HG03442 (cell line): ENCODE measurements at regions not wholly inside any gene's neighbourhood (a gene's known extent, or its start where the extent isn't known, plus 50 kb on each side); places are given as distances from the start of the nearest gene placed in this dataset.

ENCODE experiments used
- ATAC-seq: cut with Tn5 transposase; IDR thresholded peaks from one replicate; pipeline ENCODE4 v1.9.1; 2021; ENCODE audit warnings: mild to moderate bottlenecking, moderate library complexity; ENCODE audit not compliant: unreplicated experiment

DNA sequence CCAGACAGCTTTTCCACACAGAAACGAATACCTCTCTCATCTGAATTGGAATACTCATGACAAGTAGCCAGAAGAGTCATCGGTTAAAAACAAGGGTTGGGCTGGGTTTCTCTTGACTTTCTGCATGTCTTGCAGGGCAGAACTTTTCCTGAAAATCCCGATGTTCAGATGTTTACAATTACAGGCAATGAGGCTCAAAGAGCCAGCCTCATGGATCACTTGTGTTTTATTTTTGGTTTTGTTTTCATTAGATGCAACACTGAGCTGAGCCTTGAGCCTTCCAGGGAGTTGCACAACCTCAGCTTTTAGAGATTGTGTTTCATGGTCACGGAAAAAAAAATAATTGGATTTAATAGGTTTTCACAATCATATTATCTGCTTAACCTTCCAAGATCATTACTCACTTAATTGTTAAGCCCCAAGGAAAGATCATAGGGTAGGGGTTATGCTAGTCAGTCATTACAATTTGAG, 288.1 kb upstream of the PRDM1 start:
- no peak for ATAC-seq

DNA sequence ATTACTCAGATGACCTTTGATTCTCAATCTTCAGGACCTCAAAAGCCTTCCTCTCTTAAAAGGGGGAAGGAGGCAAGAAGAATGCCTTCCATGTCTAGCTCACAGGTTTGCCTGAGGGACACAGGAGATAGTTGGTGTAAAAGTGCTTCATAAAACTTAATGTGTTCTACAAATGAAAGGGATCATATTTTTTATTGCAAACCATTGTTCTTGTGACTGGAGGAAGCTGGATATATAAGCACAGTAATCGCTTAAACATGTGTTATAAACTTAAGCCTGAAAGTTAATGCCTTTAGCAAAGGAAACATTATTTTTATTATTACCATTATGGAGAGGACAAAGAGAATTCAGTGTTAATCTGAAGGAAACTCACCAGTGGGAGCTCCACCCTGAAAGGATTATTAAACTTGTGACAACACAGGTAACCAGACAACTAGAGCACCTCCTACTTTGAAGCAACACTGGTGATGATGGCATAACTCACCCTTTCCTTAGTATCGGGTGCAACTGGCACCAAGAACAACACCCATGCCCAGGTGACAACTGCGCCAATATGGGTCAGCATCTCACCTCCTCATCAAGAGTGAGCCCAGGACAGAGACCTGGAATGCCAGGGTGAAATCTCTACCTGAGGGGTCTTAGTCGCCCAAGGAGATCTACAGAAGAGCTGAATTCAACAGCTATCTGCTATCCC, 288.7 kb upstream of the PRDM1 start:
- no peak for ATAC-seq

DNA sequence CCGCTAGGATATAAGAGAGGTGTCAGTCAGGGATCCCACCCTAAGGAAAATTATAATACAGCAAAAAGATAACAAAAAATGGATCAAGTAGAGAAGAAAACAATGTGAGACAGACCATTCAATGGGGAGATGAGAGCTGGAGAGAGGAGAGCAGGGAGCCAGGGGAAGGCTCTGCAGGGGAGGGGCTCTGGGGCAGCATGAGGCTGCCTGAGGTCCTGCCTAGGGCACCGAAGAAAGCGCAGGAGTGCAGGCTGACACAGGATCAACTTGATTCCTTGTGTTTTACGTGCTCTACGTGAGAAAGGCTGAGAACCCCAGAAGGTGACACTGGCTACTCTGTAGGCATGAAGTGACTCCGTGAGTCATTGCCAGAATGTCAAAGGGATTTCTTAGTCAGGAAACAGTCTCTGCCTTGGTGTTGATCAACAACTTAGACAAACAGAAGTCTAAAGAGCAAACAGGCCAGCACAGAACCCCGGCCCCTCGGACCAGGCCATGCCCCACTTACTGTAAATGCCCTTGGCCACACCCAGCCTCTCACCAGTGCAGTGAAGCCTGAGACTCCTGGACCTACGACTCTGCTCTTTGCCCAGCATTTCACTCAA, 290.1 kb upstream of the PRDM1 start:
- no peak for ATAC-seq

DNA sequence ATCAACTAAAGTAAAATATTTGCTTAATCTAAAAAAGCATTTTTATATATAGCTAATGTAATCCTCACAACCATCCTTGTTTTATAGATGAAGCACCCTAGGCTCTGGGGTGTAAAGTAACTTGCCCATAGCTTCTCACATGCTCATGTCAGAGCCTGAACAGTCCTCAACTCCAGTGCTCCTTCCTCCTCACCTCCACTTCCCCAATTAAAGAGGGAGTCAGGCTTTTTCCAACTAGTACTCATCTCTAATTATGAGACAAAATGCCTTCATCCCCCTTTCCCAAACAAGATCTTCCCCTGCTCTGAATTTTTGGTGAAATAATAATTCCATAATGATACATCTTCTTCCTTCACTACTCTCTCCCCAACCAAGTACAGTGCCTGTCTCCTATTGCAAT, 290.8 kb upstream of the PRDM1 start:
- ATAC-seq: no peak

DNA sequence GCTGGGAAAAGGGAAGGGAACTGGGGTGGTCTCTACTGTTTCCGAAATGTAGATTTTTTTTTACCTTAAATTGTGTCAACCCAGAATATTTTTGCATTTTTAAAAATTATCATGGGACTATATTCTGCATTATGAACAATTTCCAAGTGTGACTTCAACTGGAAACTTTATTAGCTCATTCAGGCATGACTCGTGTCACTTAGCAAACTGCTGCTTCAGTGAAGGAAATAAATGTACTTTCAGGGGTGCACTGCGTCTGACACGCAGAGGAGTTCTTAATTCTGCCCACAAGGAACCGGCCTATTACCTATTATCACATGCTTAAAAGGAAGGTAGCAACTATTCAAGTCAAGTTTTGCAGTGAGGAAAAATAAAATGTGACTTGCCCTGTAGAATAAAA, 291.3 kb upstream of the PRDM1 start:
- ATAC-seq: no peak

DNA sequence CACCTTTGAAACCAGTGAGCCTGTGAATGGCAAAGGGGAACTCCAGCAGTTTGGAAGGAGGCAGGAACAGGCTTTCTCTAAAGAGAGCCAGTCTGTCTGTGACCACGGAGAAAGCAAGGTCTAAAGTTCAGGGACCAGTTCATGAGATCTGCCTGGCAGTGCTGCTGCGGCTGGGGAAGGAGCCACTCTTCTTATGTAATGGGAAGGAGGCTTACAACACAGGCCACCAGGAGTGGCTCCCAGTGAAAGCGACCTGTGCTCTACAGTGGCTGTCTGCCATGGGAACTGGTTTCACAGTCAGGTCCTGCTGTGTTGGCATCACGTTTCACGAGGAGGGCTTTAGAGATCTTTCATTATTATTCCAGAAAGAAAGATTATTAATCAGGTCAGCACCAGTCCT, 291.9 kb upstream of the PRDM1 start:
- no peak for ATAC-seq

DNA sequence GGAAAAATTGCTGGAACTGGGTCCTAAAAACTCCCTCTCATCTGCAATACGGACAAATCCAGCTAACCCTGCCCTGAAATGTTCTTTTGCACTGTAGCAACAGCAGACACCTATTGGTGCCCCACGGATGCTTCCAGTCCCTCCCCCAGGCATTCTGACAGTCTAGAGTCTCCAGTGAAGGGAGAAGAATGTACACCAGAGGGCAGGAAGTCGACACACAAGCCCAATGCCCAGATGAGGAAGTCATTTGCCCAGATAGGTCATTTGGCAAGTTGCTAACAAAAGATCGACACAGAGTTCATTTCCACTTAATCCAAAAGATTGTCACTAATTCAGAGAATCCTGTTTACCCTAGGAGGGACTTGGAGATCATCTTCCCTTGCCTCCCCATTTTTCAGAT, 293.0 kb upstream of the PRDM1 start:
- no peak for ATAC-seq

DNA sequence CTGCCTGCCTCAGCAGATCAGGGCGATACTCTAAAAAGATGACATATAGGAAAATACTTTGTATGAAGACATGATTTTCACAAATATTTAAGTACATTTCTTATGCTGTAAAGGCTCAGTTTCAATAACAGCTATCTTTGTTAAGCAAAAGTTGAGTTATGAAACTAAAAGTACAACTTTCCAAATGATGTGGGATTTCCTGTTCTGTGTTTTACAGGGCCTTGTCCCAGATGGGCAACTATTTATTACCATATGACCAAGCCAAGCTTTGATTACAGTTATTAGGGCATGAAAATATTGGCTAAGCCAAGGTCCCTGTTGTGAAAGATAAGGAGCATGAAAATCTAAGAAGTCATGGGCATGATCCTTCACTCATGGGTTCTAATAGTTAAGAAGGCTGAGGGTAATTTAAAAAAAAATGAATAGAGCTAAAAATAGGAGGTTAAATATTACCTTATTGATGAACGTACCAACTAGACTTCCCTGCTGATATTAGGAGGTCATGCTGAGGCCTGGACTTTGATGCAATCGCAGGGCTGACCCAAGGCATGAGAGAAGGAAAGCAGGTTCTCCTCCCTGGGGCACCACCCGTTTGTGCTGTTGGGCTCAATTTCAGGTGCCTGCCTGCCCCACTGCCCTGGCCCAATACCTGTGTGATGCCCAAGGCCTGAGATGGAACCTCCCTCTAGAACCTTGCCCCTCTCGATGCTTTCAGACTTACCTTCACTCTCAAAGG, 294.4 kb upstream of the PRDM1 start:
- peak; percentile 44 for ATAC-seq

DNA sequence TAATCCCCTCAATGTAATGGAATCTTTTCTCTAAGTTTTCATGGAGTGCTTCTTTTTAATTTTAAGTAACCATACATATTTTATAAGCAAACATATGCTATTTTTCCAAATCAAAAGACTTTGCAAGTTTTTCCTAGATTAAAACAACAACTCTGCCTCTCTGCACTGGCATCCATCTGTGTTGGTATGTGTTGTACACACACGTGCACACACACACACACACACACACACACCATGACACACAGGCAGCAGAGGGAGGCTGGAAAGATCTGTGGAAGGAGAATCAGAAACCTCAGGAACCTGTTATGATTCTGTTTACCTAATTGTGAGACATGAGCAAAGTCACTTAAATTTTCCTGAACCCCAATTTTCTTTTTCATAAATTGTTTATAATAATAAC, 295.0 kb upstream of the PRDM1 start:
- no peak for ATAC-seq

DNA sequence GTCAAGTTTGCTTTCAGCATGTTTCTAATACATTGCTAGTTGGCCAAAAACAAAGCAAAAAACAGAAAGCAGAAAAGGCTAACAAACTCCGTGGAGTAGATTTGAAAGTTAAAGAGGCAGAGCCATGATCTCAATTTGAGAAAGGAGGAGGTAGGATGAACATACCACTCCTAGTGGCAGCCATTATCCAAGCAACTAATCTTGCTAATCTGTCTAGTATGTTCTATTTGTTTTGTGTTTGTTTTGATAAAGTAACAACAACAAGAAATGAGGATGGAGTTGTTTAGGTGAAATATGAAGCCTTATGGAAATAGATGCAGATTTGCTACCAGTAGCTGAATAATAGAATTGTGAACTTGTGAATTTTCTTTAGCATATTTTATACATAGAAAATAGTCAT, 295.5 kb upstream of the PRDM1 start:
- ATAC-seq: no peak

DNA sequence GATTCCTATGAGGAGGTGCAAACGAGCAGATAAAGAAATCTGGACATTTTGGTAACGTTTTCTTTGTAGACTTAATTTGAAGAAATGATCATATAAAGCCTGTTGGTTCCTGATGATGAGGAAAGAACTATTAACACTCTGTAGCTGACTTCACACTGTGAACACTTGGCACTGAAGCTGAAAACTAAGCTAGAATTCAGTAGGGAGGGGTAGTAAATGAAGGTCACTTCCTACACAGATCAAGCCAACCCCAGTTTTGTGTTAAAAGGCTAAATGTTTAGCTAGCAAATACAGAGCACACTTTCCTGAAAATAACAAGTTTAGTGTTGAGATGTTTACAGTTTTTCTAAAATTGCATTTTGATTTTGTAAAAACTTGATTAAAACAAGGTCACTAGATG, 296.2 kb upstream of the PRDM1 start:
- no peak for ATAC-seq

DNA sequence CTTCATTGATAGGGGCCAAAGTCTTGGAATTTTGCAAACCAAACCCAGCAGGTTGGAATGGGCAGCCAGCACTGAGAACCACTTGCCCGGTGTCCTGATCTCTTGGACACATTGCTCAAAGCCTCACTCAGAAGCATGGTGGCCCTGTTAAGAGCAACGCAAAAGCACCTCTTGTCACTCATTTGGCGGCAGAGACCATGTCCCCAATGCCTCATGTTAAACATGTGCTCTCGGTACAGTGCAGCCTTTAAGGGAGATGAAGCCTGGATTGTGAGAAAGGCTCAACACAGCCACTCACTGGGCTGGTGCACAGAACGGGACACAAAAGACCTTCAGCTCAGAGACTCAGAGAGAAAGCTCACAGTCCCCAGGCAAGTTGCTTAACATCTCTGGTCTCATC, 298.4 kb upstream of the PRDM1 start:
- ATAC-seq: no peak

DNA sequence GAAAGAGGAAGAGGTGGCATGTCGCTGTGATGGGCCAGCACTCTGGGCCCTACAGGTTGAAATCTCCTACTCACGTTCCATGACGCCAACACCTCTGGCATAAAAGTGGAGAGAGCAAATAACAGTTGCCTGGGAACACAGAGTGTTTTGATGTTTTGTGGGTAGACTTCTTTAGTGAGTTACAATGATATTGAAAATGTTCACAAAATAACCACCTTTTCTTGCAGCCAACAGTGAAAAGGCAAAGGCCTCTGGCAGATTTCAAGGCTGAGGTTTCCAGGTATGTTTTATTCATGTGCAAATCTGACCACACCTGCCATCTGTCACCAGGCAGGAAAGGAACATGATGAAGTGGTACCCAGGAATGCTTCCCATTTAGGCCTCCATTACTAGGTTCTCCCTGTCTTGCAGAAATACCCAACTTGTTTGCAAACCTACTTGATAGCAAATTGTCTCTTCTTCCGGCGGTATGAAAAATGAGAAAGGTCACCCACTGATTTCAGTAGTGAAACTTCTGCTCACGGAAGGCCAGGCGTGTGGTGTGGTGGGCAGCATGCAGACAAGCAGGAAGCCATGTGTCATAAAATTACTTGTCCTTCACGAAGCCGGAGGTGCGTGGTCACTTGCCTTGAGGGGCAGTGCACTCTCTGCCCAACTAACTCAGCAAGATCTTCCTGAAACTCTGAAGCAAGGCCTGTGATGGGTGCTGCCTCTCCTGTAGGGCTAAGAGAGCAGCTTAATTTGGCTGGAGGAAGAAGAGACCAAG, 299.1 kb upstream of the PRDM1 start:
- ATAC-seq: peak; percentile 63

DNA sequence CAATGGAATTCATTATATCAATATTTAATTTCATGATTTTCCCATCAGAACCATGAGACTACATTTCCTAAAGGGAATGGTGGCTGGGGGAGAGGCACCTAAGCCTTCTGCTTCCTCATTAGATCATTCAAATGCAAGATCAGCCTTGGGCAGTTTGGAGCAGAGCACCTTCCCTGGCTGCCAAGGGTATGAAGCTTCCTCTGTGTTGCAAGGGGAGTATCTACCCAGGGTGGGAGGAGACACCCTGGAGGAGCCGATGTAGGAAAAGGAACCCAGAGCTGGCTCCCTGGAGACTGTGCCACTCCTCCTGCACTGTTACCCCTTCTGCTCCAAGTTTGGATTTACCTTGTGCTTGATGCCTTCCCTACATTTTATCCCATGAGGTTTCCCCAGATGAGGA, 299.7 kb upstream of the PRDM1 start:
- no peak for ATAC-seq

DNA sequence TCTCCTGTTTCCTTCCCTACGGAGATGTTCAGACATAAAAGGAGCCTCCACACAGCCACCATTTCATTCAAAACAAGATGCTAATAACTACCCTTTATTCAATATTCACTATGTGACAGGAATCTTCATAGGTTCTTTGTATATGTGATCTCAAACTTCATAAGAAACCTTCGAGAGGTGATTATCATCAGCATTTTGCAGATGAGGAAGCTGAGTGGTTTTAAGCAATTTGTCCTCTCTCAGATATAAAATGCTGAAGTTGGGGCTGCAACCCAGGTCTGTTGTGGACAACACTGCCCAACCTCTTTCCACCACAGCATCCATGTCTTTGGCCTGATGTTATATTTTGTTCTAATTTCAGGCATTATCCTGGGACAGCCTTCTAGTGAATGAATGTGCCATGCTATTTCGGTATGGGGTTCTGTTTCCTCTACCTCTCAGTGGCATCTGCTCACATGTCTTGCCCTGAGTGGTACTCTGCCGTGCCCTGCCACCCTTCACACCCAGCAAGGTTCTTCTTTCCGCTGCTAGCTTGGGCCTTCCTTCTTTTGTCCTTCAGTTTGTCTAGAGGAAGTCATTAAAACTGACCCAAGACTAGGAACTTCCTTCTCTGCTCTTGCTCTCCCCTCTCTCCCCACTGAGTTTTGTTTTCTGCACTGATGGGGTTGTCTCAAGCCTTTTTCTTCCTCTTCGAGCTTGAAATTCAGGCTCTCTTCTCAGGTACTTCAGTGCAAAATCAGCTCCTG, 300.9 kb upstream of the PRDM1 start:
- no peak for ATAC-seq

DNA sequence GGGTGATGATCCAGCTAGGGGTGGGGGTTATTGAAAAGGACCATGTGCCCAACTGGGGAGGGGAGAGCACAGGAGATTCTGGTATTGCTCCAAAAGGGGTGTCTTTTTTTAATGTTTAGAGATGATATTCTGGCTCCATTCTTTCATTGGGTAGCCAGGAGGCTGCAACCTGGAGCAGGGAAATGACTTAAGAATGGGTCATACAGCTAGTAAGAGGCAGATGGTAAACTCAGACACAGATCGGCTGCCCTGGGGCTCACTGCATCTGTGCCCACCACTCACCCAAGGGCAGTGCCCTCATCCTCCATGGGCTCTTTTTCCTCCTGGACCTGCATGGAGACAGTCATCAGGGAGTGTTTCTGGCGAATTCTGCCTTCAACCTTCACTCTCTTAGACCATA, 302.0 kb upstream of the PRDM1 start:
- ATAC-seq: no peak

DNA sequence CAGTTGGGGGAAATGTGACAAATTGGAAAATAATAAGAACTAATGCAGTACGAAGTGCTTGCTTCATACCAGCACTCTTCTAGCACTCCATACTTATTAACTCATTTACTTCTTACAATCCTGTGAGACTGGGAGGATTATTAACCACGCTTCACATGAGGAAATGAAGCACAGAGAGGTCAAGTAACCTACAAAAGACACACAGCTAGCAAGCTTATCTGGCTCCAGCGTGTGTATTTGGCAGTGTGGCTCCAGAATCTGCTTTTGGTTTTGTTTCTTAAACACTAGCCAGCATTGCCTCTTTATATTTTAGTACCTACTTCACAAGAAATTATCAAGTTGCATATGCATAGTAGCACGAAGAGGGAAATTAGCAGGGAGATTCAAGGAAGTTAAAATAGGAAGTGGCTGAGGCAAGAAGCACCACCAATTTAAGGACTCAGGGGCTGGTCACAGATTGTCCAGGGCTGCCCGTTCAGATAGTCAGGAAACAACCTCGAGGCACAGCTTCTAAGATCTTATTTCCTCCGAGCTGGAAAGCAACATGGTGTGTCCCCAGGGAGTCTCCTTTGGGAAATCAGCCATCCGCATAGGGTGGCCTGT, 302.7 kb upstream of the PRDM1 start:
- ATAC-seq: no peak

DNA sequence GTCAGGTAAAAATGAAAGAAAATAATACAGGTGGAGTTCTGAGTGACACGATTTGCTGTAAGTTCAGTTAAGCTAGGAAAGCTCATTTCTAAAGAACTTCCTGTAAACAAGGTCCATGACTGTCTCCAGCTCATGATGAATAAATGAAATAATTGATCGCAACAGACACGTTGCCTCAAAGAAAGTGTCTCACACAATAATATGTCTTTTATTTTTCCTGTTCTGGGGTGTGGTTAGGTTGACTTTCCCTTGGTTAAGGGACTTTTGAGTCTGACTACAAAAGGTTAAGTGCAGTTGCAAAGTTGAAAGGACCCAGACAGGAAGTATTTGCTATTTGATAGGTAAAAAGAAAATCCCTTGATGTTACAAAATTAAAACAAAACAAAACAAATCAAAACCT, 304.2 kb upstream of the PRDM1 start:
- ATAC-seq: no peak

DNA sequence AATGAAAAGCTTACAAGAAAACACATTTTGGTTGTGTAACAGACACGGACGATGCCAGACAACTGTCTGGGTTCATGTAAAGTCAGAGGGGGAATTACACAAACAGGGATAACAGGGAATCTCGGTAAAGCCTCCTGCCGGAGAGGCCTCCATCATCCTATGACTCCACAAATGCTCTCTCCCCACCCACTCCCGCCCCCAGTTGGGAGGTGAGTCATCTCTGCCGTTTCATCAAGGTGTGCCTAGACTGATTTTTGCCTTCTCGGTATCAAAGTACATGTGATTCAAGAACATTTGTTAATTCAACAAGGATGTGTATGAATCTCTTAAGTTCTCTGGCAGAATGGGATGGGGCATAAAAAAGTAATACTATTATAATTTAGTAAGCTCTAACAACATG, 304.9 kb upstream of the PRDM1 start:
- ATAC-seq: no peak

DNA sequence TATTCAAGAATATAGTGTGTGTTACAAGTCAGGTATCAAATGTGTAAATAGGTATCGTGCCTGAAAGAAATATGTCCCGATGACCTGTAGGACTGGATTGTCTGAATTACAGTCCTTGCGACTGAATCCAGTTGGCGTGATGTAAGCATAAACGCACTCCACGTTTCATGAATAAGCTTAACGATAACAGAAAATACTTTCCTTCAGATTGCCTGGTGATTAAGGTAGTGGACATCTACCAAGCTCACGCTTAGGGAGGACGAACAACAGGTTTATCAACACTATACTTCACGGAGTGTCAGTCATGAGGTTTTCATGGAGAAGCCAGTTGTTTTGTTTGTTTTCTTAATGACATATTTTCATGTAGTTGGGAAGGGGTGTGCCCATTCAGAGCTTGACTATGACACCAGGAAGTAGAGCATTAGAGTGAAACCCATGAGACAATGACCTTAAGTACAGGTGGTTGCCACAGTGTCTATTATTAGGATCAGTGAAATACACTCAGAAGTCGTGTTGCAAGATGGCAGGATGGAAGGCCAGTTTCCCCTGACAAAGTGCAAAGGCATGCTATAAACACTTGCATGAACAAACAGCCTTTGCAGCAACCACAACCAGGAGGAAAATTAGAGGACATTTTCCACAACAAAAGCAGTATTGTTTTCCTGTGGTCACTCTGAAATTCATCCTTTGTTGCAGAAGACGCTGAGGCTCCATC, 305.8 kb upstream of the PRDM1 start:
- no peak for ATAC-seq
